GM20000 (cell line): ENCODE measurements at regions not wholly inside any gene's neighbourhood (a gene's known extent, or its start where the extent isn't known, plus 50 kb on each side); places are given as distances from the start of the nearest gene placed in this dataset.
"Not testable (repeated sequence)": the region's sequence is repeated elsewhere in the genome, so short reads cannot be mapped to it uniquely, and the experiment has no call there.

Experiments
- DNase-seq: peaks from one replicate; pipeline ENCODE4 v3.0.0; 2012; ENCODE audit warnings: low spot score
- CTCF ChIP-seq: IDR thresholded peaks from 2 replicates; pipeline ENCODE4 v1.5.1; 2012; ENCODE audit warnings: mild to moderate bottlenecking, control low read depth; ENCODE audit errors: extremely low read depth, missing control alignments

GRCh38 chr5:159680095-159680494 is 236.2 kb upstream of the ADRA1B start:
- no peak for TF ChIP-seq CTCF
- no peak for DNase-seq

- no peak for DNase-seq
- TF ChIP-seq CTCF: no peak
Observed at GRCh38 chr5:159681661-159682060, 234.6 kb upstream of the ADRA1B start.

- DNase-seq: no peak
- no peak for TF ChIP-seq CTCF
Observed at GRCh38 chr5:159682623-159683022, 233.7 kb upstream of the ADRA1B start.

GRCh38 chr5:159687892-159688291 is 228.4 kb upstream of the ADRA1B start:
- DNase-seq: not testable (repeated sequence)

- TF ChIP-seq CTCF: no peak
- DNase-seq: no peak
Observed at GRCh38 chr5:159695741-159696294, 220.5 kb upstream of the ADRA1B start.

GRCh38 chr5:159697530-159697929 is 218.8 kb upstream of the ADRA1B start:
- no peak for TF ChIP-seq CTCF
- no peak for DNase-seq

- no peak for TF ChIP-seq CTCF
Observed at GRCh38 chr5:159698322-159698721, 218.0 kb upstream of the ADRA1B start.

GRCh38 chr5:159700016-159700415 is 216.3 kb upstream of the ADRA1B start:
- TF ChIP-seq CTCF: no peak
- DNase-seq: no peak

More at GRCh38 chr5:159698322-159698721, 218.0 kb upstream of the ADRA1B start:
- no peak for DNase-seq
